H9 (cell line): ENCODE measurements at regions not wholly inside any gene's neighbourhood (a gene's known extent, or its start where the extent isn't known, plus 50 kb on each side); places are given as distances from the start of the nearest gene placed in this dataset.

ENCODE experiments used
- DNase-seq: peaks from one replicate; pipeline ENCODE4 v3.0.0-alpha.2; 2017
- H2AFZ ChIP-seq: one replicate; pipeline ENCODE4 v1.6.1; 2013; ENCODE audit warnings: mild to moderate bottlenecking, low read length, control low read depth, moderate library complexity
- H2AK5ac ChIP-seq: 2 replicates; pipeline ENCODE4 v1.6.1; 2013; ENCODE audit warnings: low read length, control low read depth, mixed read lengths; ENCODE audit not compliant: insufficient read length
- H2BK120ac ChIP-seq: one replicate; pipeline ENCODE4 v1.6.1; 2013; ENCODE audit warnings: low read depth, mild to moderate bottlenecking, low read length, control low read depth, inconsistent platforms; ENCODE audit not compliant: poor library complexity, severe bottlenecking
- H2BK12ac ChIP-seq: 2 replicates; pipeline ENCODE4 v1.6.1; 2013; ENCODE audit warnings: low read length, control low read depth, mixed read lengths, low read depth; ENCODE audit not compliant: insufficient read length
- H2BK15ac ChIP-seq: 2 replicates; pipeline ENCODE4 v1.6.1; 2013; ENCODE audit warnings: low read depth, low read length, control low read depth
- H2BK20ac ChIP-seq: one replicate; pipeline ENCODE4 v1.6.1; 2013; ENCODE audit warnings: low read depth, mild to moderate bottlenecking, low read length, control low read depth, inconsistent platforms; ENCODE audit not compliant: poor library complexity, severe bottlenecking
- H2BK5ac ChIP-seq: 2 replicates; pipeline ENCODE4 v1.6.1; 2013; ENCODE audit warnings: low read length, control low read depth, mixed read lengths; ENCODE audit not compliant: insufficient read length
- H3K14ac ChIP-seq: 2 replicates; pipeline ENCODE4 v1.6.1; 2013; ENCODE audit warnings: low read length, control low read depth; ENCODE audit not compliant: insufficient read depth
- H3K18ac ChIP-seq: 2 replicates; pipeline ENCODE4 v1.6.1; 2013; ENCODE audit warnings: low read depth, mild to moderate bottlenecking, mixed read lengths, low read length, control low read depth; ENCODE audit not compliant: insufficient read length
- H3K23ac ChIP-seq: 2 replicates; pipeline ENCODE4 v1.6.1; 2013; ENCODE audit warnings: low read length, control low read depth, mixed read lengths, low read depth; ENCODE audit not compliant: insufficient read length
- H3K23me2 ChIP-seq: 2 replicates; pipeline ENCODE4 v1.6.1; 2013; ENCODE audit warnings: low read depth, mild to moderate bottlenecking, mixed read lengths, low read length, control low read depth; ENCODE audit not compliant: insufficient read length, poor library complexity, severe bottlenecking
- H3K27ac ChIP-seq: 2 replicates; pipeline ENCODE4 v1.5.1; 2013; ENCODE audit warnings: low read length, control low read depth, mixed read lengths, low read depth; ENCODE audit not compliant: insufficient read length
- H3K27me3 ChIP-seq: 2 replicates; pipeline ENCODE4 v1.6.1; 2013; ENCODE audit warnings: low read length, control low read depth, inconsistent platforms; ENCODE audit not compliant: insufficient read depth
- H3K4ac ChIP-seq: 2 replicates; pipeline ENCODE4 v1.6.1; 2013; ENCODE audit warnings: low read depth, mild to moderate bottlenecking, control low read depth, inconsistent platforms, low read length, moderate library complexity
- H3K4me1 ChIP-seq: 2 replicates; pipeline ENCODE4 v1.6.1; 2013; ENCODE audit warnings: low read length, control low read depth, inconsistent platforms; ENCODE audit not compliant: insufficient read depth
- H3K4me2 ChIP-seq: 2 replicates; pipeline ENCODE4 v1.6.1; 2013; ENCODE audit warnings: low read length, control low read depth, mixed read lengths; ENCODE audit not compliant: insufficient read length, insufficient read depth
- H3K56ac ChIP-seq: 2 replicates; pipeline ENCODE4 v1.6.1; 2013; ENCODE audit warnings: low read depth, mild to moderate bottlenecking, mixed read lengths, low read length, control low read depth; ENCODE audit not compliant: insufficient read length
- H3K79me1 ChIP-seq: 2 replicates; pipeline ENCODE4 v1.6.1; 2013; ENCODE audit warnings: low read depth, mild to moderate bottlenecking, moderate library complexity, low read length, control low read depth, inconsistent platforms; ENCODE audit not compliant: insufficient read depth, poor library complexity, severe bottlenecking
- H3K79me2 ChIP-seq: 2 replicates; pipeline ENCODE4 v1.6.1; 2013; ENCODE audit warnings: low read length, control low read depth, inconsistent platforms; ENCODE audit not compliant: insufficient read depth
- H3K9ac ChIP-seq: 2 replicates; pipeline ENCODE4 v1.6.1; 2013; ENCODE audit warnings: low read length, control low read depth, mixed read lengths; ENCODE audit not compliant: insufficient read length; ENCODE audit errors: extremely low read depth
- H3K9me3 ChIP-seq: one replicate; pipeline ENCODE4 v1.6.1; 2013; ENCODE audit warnings: low read depth, low read length, inconsistent platforms; ENCODE audit not compliant: control insufficient read depth
- H3T11ph ChIP-seq: one replicate; pipeline ENCODE4 v1.6.1; 2013; ENCODE audit warnings: mild to moderate bottlenecking, low read length, control low read depth, inconsistent platforms
- H4K20me1 ChIP-seq: one replicate; pipeline ENCODE4 v1.6.1; 2013; ENCODE audit not compliant: control insufficient read depth, insufficient read length, insufficient read depth
- H4K5ac ChIP-seq: 2 replicates; pipeline ENCODE4 v1.6.1; 2013; ENCODE audit warnings: low read depth, mild to moderate bottlenecking, mixed read lengths, low read length, control low read depth; ENCODE audit not compliant: insufficient read length
- H4K8ac ChIP-seq: replicated peaks from 2 replicates; pipeline ENCODE4 v1.6.1; 2013; ENCODE audit warnings: low read length, control low read depth, mixed read lengths, low read depth; ENCODE audit not compliant: insufficient read length
- H4K91ac ChIP-seq: 2 replicates; pipeline ENCODE4 v1.6.1; 2013; ENCODE audit warnings: low read depth, mild to moderate bottlenecking, moderate library complexity, mixed read lengths, low read length, control low read depth; ENCODE audit not compliant: insufficient read length
- H3K27ac Mint-ChIP-seq, 3 experiments: 2 replicates in 2 of 3; 3 replicates in 1 of 3; pipeline ENCODE4 v1.8.0; 2020 to 2021; ENCODE audit warnings: mixed read lengths in 3 of 3, mild to moderate bottlenecking in 1 of 3, moderate library complexity in 1 of 3
- H3K27me3 Mint-ChIP-seq: 2 replicates; pipeline ENCODE4 v1.8.0; 2021; ENCODE audit warnings: low read depth, mild to moderate bottlenecking, moderate library complexity, mixed read lengths
- H3K36me3 Mint-ChIP-seq, 3 experiments: 2 replicates in 2 of 3; 3 replicates in 1 of 3; pipeline ENCODE4 v1.8.0; 2020 to 2021; ENCODE audit warnings: low read depth in 3 of 3, mixed read lengths in 3 of 3; ENCODE audit not compliant: insufficient read depth in 1 of 3
- H3K4me1 Mint-ChIP-seq, 2 experiments: 2 replicates each; pipeline ENCODE4 v1.8.0; 2020; ENCODE audit warnings: mixed read lengths in 2 of 2
- H3K4me3 Mint-ChIP-seq, 2 experiments: 2 replicates in 1 of 2; 3 replicates in 1 of 2; pipeline ENCODE4 v1.8.0; 2020 to 2021; ENCODE audit warnings: mild to moderate bottlenecking in 2 of 2, mixed read lengths in 2 of 2, moderate library complexity in 1 of 2
- H3K9me3 Mint-ChIP-seq, 2 experiments: 2 replicates in 1 of 2; 3 replicates in 1 of 2; pipeline ENCODE4 v1.8.0; 2020; ENCODE audit warnings: mild to moderate bottlenecking in 2 of 2, mixed read lengths in 2 of 2, moderate library complexity in 1 of 2
- WGBS: extraction: QIAGEN DNeasy Blood & Tissue Kit; methylation state at CpG from one replicate; pipeline ENCODE4 v1.1.7; 2013; ENCODE audit warnings: missing lambda C conversion rate, low lambda C conversion rate, mixed read lengths; ENCODE audit not compliant: insufficient read length; ENCODE audit errors: extremely low coverage; 5-methylcytosine and 5-hydroxymethylcytosine counted together
- TF ChIP-seq, protein P1 (sequence below): fragments of 200-600 bp; sonication (generic); conservative IDR thresholded peaks from 3 replicates; pipeline ENCODE4 v1.8.0; 2021; ENCODE audit warnings: antibody characterized with exemption, mild to moderate bottlenecking

DNA sequence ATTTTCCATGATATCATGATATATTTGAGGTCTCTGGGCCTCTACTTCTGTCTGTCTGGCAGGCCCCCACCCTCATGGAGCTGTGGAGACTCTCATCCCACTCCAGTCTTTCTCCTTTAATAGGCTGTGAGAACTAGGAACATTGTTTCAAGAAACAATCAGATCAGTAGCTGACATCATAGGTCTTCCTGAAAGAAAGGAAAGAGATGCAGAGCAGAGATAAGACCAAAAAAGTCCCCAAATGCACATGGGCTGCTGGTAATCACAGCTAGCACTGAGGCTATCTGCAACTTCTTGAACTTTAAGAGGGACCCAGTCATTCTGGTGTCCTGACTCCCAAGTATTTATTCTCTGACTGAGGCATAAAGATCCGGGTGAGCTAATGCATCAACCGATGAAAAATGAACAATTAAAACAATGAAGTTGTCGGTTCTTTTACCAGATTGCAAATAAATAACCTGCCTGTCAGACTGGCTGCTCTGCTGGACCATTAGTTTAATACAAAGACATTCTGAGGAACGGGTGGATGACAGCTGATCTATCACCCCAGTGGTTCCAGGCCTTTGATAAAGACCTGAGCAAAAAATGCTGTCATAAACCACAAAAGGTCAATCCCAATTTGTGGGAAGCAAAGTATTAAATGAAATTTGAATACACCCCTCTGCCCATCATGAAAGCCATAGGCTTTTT, 780.8 kb upstream of the GOLIM4 start:
- no peak overlapping the region for H2AK5ac ChIP-seq
- TF ChIP-seq, protein P1, sequence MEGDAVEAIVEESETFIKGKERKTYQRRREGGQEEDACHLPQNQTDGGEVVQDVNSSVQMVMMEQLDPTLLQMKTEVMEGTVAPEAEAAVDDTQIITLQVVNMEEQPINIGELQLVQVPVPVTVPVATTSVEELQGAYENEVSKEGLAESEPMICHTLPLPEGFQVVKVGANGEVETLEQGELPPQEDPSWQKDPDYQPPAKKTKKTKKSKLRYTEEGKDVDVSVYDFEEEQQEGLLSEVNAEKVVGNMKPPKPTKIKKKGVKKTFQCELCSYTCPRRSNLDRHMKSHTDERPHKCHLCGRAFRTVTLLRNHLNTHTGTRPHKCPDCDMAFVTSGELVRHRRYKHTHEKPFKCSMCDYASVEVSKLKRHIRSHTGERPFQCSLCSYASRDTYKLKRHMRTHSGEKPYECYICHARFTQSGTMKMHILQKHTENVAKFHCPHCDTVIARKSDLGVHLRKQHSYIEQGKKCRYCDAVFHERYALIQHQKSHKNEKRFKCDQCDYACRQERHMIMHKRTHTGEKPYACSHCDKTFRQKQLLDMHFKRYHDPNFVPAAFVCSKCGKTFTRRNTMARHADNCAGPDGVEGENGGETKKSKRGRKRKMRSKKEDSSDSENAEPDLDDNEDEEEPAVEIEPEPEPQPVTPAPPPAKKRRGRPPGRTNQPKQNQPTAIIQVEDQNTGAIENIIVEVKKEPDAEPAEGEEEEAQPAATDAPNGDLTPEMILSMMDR: no peak
- H3T11ph ChIP-seq: no peak overlapping the region
- H3K14ac ChIP-seq: no peak overlapping the region
- no peak overlapping the region for H3K56ac ChIP-seq
- H3K9ac ChIP-seq: no peak overlapping the region
- Mint-ChIP-seq H3K27me3 (no peaks in the 10 kb centered on the region), H3K9me3 (no peaks in the 10 kb centered on the region), H3K4me1 (peaks cover 10 to 14% of the 10 kb centered on the region in 2 experiments), H3K36me3 (no peaks in the 10 kb centered on the region), H3K27ac (no peak overlapping the region), H3K4me3 (no peak overlapping the region)
- no peak overlapping the region for H3K4ac ChIP-seq
- no peaks in the 10 kb centered on the region; the same call in 1 of the 2 replicates for H3K4me1 ChIP-seq
- no CpG with 5 or more reads among the region's 4 CpGs for WGBS
- DNase-seq: no peak
- H3K4me2 ChIP-seq: no peak overlapping the region
- H4K5ac ChIP-seq: no peak overlapping the region
- no peaks in the 10 kb centered on the region for H3K27me3 ChIP-seq
- H3K18ac ChIP-seq: no peak overlapping the region
- no peaks in the 10 kb centered on the region for H3K79me2 ChIP-seq
- H2BK15ac ChIP-seq: no peak overlapping the region
- no peak overlapping the region for H2BK12ac ChIP-seq
- no peak overlapping the region for H4K8ac ChIP-seq
- no peak overlapping the region for H3K27ac ChIP-seq
- no peak overlapping the region for H2BK5ac ChIP-seq
- H2AFZ ChIP-seq: no peak overlapping the region
- H2BK20ac ChIP-seq: no peak overlapping the region
- no peaks in the 10 kb centered on the region for H4K20me1 ChIP-seq
- no peaks in the 10 kb centered on the region for H3K23me2 ChIP-seq
- H3K23ac ChIP-seq: no peak overlapping the region
- H3K79me1 ChIP-seq: no peaks in the 10 kb centered on the region
- no peak overlapping the region for H4K91ac ChIP-seq
- no peak overlapping the region for H2BK120ac ChIP-seq
- no peaks in the 10 kb centered on the region for H3K9me3 ChIP-seq
